Motor neuron (in vitro differentiated cells): ENCODE measurements at regions not wholly inside any gene's neighbourhood (a gene's known extent, or its start where the extent isn't known, plus 50 kb on each side); places are given as distances from the start of the nearest gene placed in this dataset.

Experiments used
- ATAC-seq, 8 experiments: fragments of 200-7000 bp; cut with Tn5 transposase; replicated peaks in 6 of 8; 2 replicates each; pipeline ENCODE4 v1.8.0; 2021; ENCODE audit warnings: mild to moderate bottlenecking in 8 of 8, moderate library complexity in 8 of 8
- H3K27ac ChIP-seq, 2 donors: fragments of 250-450 bp; sonication (Bioruptor Pico); 2 replicates each; pipeline ENCODE4 v1.9.0; 2021; ENCODE audit warnings: antibody characterized with exemption in 2 of 2, mild to moderate bottlenecking in 2 of 2, moderate library complexity in 1 of 2
- H3K4me1 ChIP-seq, 2 donors: fragments of 250-450 bp; sonication (Bioruptor Pico); replicated peaks in 1 of 2; 2 replicates each; pipeline ENCODE4 v1.6.1; 2021; ENCODE audit warnings: antibody characterized with exemption in 2 of 2, mild to moderate bottlenecking in 2 of 2, moderate library complexity in 1 of 2
- H3K4me3 ChIP-seq, 5 donors: fragments of 250-450 bp; sonication (Bioruptor Pico); 2 replicates each; pipeline ENCODE4 v1.9.0; 2021; ENCODE audit warnings: antibody characterized with exemption in 5 of 5, mild to moderate bottlenecking in 5 of 5, moderate library complexity in 4 of 5
- WGBS, 10 experiments: fragments of 450-650 bp; shearing (Covaris generic); methylation state at CpG; one replicate each; pipeline ENCODE4 v1.0.0; 2022; 5-methylcytosine and 5-hydroxymethylcytosine counted together
- in situ Hi-C, 9 experiments: fragments of 400-800 bp; cut with MboI; loops; one replicate each; pipeline ENCODE4 v1.15.0; 2021; ENCODE audit warnings: low sequenced_read_pairs in 9 of 9, low pct_unique_long_range_greater_than_20kb in 2 of 9; ENCODE audit not compliant: unreplicated experiment in 9 of 9

- 40 to 100% (median 79%) methylated on average over 1 to 5 of the region's 5 CpGs for WGBS, 10 experiments
- ATAC-seq, result peak in 3 of 8 experiments; percentile 97 to 98 (median 97)
- Histone ChIP-seq H3K4me3 (no peak overlapping the region), H3K27ac (no peak overlapping the region), H3K4me1 (no peaks in the 10 kb centered on the region)
- in situ Hi-C loops, result no loop called here
Measured at GRCh38 chr5:58369513-58370190, 90.2 kb downstream of the PLK2 start.

GRCh38 chr5:58366461-58366860 lies 93.4 kb downstream of the PLK2 start:
- in situ Hi-C loops, result no loop called here
- peak in 2 of 8 experiments; percentile 33 to 47 for ATAC-seq
- Histone ChIP-seq H3K4me1 (no peaks in the 10 kb centered on the region), H3K27ac (no peak overlapping the region), H3K4me3 (no peak overlapping the region)
- 0 to 97% (median 57%) methylated on average over 1 to 4 of the region's 4 CpGs; no CpG with 5 or more reads in 1 of the 10 experiments for WGBS, 10 experiments

GRCh38 chr5:58365791-58366190 lies 94.1 kb downstream of the PLK2 start:
- in situ Hi-C loops, result no loop called here
- WGBS, 10 experiments, result 33 to 100% (median 71%) methylated on average over 1 to 2 of the region's 3 CpGs; no CpG with 5 or more reads in 1 of the 10 experiments
- no peak for ATAC-seq

GRCh38 chr5:58363461-58364249 lies 96.2 kb downstream of the PLK2 start:
- in situ Hi-C loops, result no loop called here
- peaks cover 0 to 3% of the 10 kb centered on the region in 2 donors for H3K4me1 ChIP-seq
- 52 to 96% (median 72%) methylated on average over 3 to 8 of the region's 8 CpGs; no CpG with 5 or more reads in 1 of the 10 experiments for WGBS, 10 experiments
- peak in 1 of 8 experiments; percentile 50 for ATAC-seq
- H3K4me3 ChIP-seq, result no peak overlapping the region
- no peak overlapping the region for H3K27ac ChIP-seq

More at GRCh38 chr5:58365791-58366190, 94.1 kb downstream of the PLK2 start:
- Histone ChIP-seq H3K27ac (no peak overlapping the region), H3K4me3 (no peak overlapping the region), H3K4me1 (no peaks in the 10 kb centered on the region)

GRCh38 chr5:58362135-58362534 lies 97.8 kb downstream of the PLK2 start:
- Histone ChIP-seq H3K4me1 (peaks cover 0 to 9% of the 10 kb centered on the region in 2 donors), H3K4me3 (no peak overlapping the region), H3K27ac (no peak overlapping the region)
- no peak for ATAC-seq
- in situ Hi-C loops, result no loop called here
- 48 to 100% (median 92%) methylated on average over 1 to 3 of the region's 3 CpGs; no CpG with 5 or more reads in 1 of the 10 experiments for WGBS, 10 experiments

- no peak overlapping the region for H3K27ac ChIP-seq
- no peak overlapping the region for H3K4me3 ChIP-seq
- 60 to 100% (median 90%) methylated on average over 1 to 2 of the region's 2 CpGs; no CpG with 5 or more reads in 2 of the 10 experiments for WGBS, 10 experiments
- in situ Hi-C loops, result no loop called here
- no peak for ATAC-seq
- peaks cover 0 to 9% of the 10 kb centered on the region in 2 donors for H3K4me1 ChIP-seq
Measured at GRCh38 chr5:58360794-58361193, 99.1 kb downstream of the PLK2 start.

- WGBS, 10 experiments, result 0 to 100% (median 52%) methylated on average over 1 to 3 of the region's 3 CpGs; no CpG with 5 or more reads in 1 of the 10 experiments
- ATAC-seq, result peak in 1 of 8 experiments; percentile 49
- in situ Hi-C loops, result no loop called here
Measured at GRCh38 chr5:58359981-58360380, 99.9 kb downstream of the PLK2 start.

GRCh38 chr5:58358501-58359178 lies 101.2 kb downstream of the PLK2 start:
- Histone ChIP-seq H3K27ac (no peak overlapping the region), H3K4me1 (peaks cover 0 to 9% of the 10 kb centered on the region in 2 donors), H3K4me3 (no peak overlapping the region)
- in situ Hi-C loops, result no loop called here
- ATAC-seq, result peak in 5 of 8 experiments; percentile 39 to 83 (median 42)
- 56 to 100% (median 80%) methylated on average over 1 to 8 of the region's 11 CpGs; no CpG with 5 or more reads in 1 of the 10 experiments for WGBS, 10 experiments

More at GRCh38 chr5:58359981-58360380, 99.9 kb downstream of the PLK2 start:
- Histone ChIP-seq H3K4me3 (no peak overlapping the region), H3K4me1 (peaks cover 0 to 9% of the 10 kb centered on the region in 2 donors), H3K27ac (no peak overlapping the region)

GRCh38 chr5:58357799-58358500 lies 101.9 kb downstream of the PLK2 start:
- WGBS, 10 experiments, result 69 to 100% (median 90%) methylated on average over 1 to 4 of the region's 4 CpGs
- H3K4me3 ChIP-seq, result no peak overlapping the region
- H3K27ac ChIP-seq, result no peak overlapping the region
- ATAC-seq, result peak in 5 of 8 experiments; percentile 21 to 71 (median 28)
- peaks cover 0 to 9% of the 10 kb centered on the region in 2 donors for H3K4me1 ChIP-seq
- in situ Hi-C loops, result no loop called here

- in situ Hi-C loops, result no loop called here
- H3K4me3 ChIP-seq, result no peak overlapping the region
- 49 to 100% (median 77%) methylated on average over 1 to 2 of the region's 2 CpGs; no CpG with 5 or more reads in 1 of the 10 experiments for WGBS, 10 experiments
- H3K27ac ChIP-seq, result no peak overlapping the region
- ATAC-seq, result no peak
- H3K4me1 ChIP-seq, result peaks cover 0 to 9% of the 10 kb centered on the region in 2 donors
Measured at GRCh38 chr5:58357121-58357520, 102.8 kb downstream of the PLK2 start.

GRCh38 chr5:58356662-58357061 lies 103.2 kb downstream of the PLK2 start:
- in situ Hi-C loops, result no loop called here
- Histone ChIP-seq H3K4me3 (no peak overlapping the region), H3K27ac (no peak overlapping the region), H3K4me1 (peaks cover 0 to 9% of the 10 kb centered on the region in 2 donors)
- WGBS, 10 experiments, result 70 to 100% (median 100%) methylated on average over 1 to 4 of the region's 4 CpGs
- no peak for ATAC-seq

- in situ Hi-C loops, result no loop called here
- Histone ChIP-seq H3K4me1 (peaks cover 0 to 9% of the 10 kb centered on the region in 2 donors), H3K4me3 (no peak overlapping the region), H3K27ac (no peak overlapping the region)
- ATAC-seq, result no peak
- WGBS, 10 experiments, result 60 to 100% (median 100%) methylated on average over 1 to 2 of the region's 2 CpGs; no CpG with 5 or more reads in 2 of the 10 experiments
Measured at GRCh38 chr5:58354827-58355226, 105.1 kb downstream of the PLK2 start.
